ENCODE measurements at regions not wholly inside any gene's neighbourhood (a gene's known extent, or its start where the extent isn't known, plus 50 kb on each side); places are given as distances from the start of the nearest gene placed in this dataset.
A peak's percentile ranks its signal among the peaks of the same experiment; 100 is the strongest.

DNA sequence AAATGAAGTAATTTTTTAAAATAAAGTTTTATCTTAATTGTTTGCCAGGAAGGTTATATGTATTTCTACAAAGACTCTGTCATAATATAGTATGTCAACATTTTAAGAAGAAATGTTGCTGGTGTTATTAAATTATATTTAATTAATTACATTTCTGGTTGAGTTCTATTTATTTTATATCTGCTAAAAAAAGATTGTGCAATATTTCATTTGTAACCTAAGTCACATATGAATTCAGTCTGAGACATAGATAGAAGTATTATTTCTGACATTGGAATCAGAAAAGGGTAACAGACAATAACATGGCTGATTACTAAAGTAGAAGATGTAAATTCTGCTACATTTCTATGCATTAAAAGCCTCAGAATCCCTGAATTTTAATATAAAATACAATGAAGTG is 1985.1 kb downstream of the C4orf33 start:
- no peak for ATAC-seq

DNA sequence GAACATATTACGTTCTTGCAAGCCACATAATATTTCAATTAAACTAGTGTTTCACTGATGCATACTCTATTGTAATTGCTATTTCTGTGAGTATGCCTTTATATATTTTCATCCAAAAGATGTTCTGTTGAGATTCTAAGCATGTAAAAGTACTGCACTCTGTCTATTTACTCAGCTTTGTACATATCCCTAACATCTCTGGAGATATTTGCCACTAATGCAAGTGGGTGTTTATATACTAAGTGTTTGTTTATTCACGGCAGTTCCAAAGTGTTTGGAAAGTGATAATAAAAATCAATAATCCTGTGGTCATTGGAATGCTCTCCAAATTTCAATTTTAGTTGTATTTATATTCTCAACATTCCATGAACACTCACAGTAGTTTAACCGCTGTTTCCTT is 1989.0 kb downstream of the C4orf33 start:
- TF ChIP-seq ZNF8 (CRISPR knock-in tag; IDR thresholded peaks at IDR 0.05) (no peak), GLIS3 (CRISPR knock-in tag; IDR thresholded peaks at IDR 0.05) (no peak), ESRRG (CRISPR knock-in tag; IDR thresholded peaks at IDR 0.05) (no peak), TOX (CRISPR knock-in tag; IDR thresholded peaks at IDR 0.05; ENCODE audit: borderline replicate concordance) (no peak), ARNTL (CRISPR knock-in tag; IDR thresholded peaks at IDR 0.05; ENCODE audit: borderline replicate concordance, low read depth) (no peak), PPARA (CRISPR knock-in tag; IDR thresholded peaks at IDR 0.05; ENCODE audit: borderline replicate concordance) (no peak), ZC3H10 (CRISPR knock-in tag; IDR thresholded peaks at IDR 0.05) (no peak)
- TF ChIP-seq, protein P1, sequence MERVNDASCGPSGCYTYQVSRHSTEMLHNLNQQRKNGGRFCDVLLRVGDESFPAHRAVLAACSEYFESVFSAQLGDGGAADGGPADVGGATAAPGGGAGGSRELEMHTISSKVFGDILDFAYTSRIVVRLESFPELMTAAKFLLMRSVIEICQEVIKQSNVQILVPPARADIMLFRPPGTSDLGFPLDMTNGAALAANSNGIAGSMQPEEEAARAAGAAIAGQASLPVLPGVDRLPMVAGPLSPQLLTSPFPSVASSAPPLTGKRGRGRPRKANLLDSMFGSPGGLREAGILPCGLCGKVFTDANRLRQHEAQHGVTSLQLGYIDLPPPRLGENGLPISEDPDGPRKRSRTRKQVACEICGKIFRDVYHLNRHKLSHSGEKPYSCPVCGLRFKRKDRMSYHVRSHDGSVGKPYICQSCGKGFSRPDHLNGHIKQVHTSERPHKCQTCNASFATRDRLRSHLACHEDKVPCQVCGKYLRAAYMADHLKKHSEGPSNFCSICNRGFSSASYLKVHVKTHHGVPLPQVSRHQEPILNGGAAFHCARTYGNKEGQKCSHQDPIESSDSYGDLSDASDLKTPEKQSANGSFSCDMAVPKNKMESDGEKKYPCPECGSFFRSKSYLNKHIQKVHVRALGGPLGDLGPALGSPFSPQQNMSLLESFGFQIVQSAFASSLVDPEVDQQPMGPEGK (CRISPR knock-in tag; IDR thresholded peaks at IDR 0.05; ENCODE audit: borderline replicate concordance), result no peak
- TF ChIP-seq, protein P2, sequence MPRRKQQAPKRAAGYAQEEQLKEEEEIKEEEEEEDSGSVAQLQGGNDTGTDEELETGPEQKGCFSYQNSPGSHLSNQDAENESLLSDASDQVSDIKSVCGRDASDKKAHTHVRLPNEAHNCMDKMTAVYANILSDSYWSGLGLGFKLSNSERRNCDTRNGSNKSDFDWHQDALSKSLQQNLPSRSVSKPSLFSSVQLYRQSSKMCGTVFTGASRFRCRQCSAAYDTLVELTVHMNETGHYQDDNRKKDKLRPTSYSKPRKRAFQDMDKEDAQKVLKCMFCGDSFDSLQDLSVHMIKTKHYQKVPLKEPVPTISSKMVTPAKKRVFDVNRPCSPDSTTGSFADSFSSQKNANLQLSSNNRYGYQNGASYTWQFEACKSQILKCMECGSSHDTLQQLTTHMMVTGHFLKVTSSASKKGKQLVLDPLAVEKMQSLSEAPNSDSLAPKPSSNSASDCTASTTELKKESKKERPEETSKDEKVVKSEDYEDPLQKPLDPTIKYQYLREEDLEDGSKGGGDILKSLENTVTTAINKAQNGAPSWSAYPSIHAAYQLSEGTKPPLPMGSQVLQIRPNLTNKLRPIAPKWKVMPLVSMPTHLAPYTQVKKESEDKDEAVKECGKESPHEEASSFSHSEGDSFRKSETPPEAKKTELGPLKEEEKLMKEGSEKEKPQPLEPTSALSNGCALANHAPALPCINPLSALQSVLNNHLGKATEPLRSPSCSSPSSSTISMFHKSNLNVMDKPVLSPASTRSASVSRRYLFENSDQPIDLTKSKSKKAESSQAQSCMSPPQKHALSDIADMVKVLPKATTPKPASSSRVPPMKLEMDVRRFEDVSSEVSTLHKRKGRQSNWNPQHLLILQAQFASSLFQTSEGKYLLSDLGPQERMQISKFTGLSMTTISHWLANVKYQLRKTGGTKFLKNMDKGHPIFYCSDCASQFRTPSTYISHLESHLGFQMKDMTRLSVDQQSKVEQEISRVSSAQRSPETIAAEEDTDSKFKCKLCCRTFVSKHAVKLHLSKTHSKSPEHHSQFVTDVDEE (CRISPR knock-in tag; IDR thresholded peaks at IDR 0.05), result no peak
- TF ChIP-seq, protein P3, sequence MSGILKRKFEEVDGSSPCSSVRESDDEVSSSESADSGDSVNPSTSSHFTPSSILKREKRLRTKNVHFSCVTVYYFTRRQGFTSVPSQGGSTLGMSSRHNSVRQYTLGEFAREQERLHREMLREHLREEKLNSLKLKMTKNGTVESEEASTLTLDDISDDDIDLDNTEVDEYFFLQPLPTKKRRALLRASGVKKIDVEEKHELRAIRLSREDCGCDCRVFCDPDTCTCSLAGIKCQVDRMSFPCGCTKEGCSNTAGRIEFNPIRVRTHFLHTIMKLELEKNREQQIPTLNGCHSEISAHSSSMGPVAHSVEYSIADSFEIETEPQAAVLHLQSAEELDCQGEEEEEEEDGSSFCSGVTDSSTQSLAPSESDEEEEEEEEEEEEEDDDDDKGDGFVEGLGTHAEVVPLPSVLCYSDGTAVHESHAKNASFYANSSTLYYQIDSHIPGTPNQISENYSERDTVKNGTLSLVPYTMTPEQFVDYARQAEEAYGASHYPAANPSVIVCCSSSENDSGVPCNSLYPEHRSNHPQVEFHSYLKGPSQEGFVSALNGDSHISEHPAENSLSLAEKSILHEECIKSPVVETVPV (CRISPR knock-in tag; IDR thresholded peaks at IDR 0.05), result no peak
- ATAC-seq, result no peak

More for the DNA sequence above, 1985.1 kb downstream of the C4orf33 start:
- TF ChIP-seq, protein P2 (CRISPR knock-in tag; IDR thresholded peaks at IDR 0.05), result no peak

DNA sequence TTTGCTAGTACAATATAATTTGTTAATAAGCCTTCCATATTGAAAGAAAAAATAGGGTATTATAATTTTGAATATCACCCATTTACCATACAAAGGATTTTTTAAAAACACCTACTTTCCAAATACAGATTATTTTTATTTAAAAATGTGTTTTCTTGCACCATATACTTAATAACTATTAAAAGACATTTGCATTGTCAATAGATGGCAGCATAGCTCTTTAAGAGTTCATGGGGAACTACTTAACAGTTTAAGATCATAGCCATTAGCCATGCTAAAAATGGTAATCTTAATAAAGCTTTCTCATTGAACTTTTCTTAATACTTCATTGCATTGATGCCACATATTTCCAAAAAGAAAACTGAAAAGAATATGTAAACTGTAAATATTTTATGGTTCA is 1995.9 kb downstream of the C4orf33 start:
- peak; percentile 81 for ATAC-seq
- TF ChIP-seq CSDC2 (CRISPR knock-in tag; IDR thresholded peaks at IDR 0.05) (no peak), ISL1 (CRISPR knock-in tag; IDR thresholded peaks at IDR 0.05) (no peak), BACH2 (CRISPR knock-in tag; IDR thresholded peaks at IDR 0.05; ENCODE audit: borderline replicate concordance) (no peak), SNAI2 (CRISPR knock-in tag; IDR thresholded peaks at IDR 0.05) (no peak)
- TF ChIP-seq, protein P2 (CRISPR knock-in tag; IDR thresholded peaks at IDR 0.05), result no peak

DNA sequence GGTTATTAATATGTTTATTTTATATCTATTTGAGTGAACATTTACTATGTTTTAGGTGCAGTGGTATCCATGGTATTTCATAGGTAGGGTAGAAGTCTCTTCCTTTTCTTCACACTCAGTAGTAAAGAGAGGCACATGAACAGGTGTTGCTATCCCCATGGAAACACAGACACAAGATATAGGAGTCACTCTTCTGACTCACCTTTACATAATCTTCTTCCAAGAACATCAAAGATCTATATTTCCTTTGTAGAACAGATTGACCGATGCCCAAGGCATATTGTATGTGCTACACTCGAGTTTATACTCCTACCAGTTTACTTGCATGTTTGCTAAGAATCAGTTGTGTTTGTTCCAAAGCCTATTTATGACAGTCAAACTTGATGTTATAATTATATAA is 1997.4 kb downstream of the C4orf33 start:
- TF ChIP-seq ZC3H10 (CRISPR knock-in tag; IDR thresholded peaks at IDR 0.05) (no peak), ESRRG (CRISPR knock-in tag; IDR thresholded peaks at IDR 0.05) (no peak), ARNTL (CRISPR knock-in tag; IDR thresholded peaks at IDR 0.05; ENCODE audit: borderline replicate concordance, low read depth) (no peak)
- TF ChIP-seq, protein P4, sequence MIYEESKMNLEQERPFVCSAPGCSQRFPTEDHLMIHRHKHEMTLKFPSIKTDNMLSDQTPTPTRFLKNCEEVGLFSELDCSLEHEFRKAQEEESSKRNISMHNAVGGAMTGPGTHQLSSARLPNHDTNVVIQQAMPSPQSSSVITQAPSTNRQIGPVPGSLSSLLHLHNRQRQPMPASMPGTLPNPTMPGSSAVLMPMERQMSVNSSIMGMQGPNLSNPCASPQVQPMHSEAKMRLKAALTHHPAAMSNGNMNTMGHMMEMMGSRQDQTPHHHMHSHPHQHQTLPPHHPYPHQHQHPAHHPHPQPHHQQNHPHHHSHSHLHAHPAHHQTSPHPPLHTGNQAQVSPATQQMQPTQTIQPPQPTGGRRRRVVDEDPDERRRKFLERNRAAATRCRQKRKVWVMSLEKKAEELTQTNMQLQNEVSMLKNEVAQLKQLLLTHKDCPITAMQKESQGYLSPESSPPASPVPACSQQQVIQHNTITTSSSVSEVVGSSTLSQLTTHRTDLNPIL (CRISPR knock-in tag; IDR thresholded peaks at IDR 0.05; ENCODE audit: low read depth), result no peak
- ATAC-seq, result no peak
